ENCODE measurements at regions not wholly inside any gene's neighbourhood (a gene's known extent, or its start where the extent isn't known, plus 50 kb on each side); places are given as distances from the start of the nearest gene placed in this dataset.

DNA sequence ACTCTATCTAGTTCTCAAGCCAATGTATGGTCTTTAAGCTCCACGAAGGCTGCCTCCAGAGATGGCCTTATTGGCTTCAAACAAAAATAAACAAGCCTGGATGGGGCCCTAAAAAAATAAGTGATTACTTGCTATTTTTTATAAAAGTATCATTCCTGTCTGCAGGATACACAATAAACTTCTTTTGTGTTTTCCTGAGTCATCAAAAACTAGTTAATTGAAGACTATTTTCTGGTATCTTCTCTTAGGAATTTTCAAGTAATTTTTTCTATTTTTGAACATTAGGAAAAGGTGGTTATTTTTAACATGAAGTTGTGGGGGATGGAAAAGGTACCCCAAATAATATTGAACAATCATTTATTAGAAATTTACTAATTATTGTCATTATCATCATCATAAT is 213.1 kb upstream of the DYNLRB2 start:
- no peaks in the 10 kb centered on the region for H3K36me3 ChIP-seq
- no peaks in the 10 kb centered on the region for H3K9me3 ChIP-seq
- ATAC-seq, result no peak
- no peaks in the 10 kb centered on the region for H3K4me1 ChIP-seq
- no peak overlapping the region for H3K27ac ChIP-seq
- WGBS, 2 donors (ENCODE audit: low coverage in 1 of 2), result 29 to 67% methylated on average over 1 of the region's 1 CpG
- TF ChIP-seq POLR2A (IDR thresholded peaks at IDR 0.05) (no peak), POLR2AphosphoS5 (IDR thresholded peaks at IDR 0.05) (no peak), EP300 (IDR thresholded peaks at IDR 0.05) (no peak)
- TF ChIP-seq, protein P1, sequence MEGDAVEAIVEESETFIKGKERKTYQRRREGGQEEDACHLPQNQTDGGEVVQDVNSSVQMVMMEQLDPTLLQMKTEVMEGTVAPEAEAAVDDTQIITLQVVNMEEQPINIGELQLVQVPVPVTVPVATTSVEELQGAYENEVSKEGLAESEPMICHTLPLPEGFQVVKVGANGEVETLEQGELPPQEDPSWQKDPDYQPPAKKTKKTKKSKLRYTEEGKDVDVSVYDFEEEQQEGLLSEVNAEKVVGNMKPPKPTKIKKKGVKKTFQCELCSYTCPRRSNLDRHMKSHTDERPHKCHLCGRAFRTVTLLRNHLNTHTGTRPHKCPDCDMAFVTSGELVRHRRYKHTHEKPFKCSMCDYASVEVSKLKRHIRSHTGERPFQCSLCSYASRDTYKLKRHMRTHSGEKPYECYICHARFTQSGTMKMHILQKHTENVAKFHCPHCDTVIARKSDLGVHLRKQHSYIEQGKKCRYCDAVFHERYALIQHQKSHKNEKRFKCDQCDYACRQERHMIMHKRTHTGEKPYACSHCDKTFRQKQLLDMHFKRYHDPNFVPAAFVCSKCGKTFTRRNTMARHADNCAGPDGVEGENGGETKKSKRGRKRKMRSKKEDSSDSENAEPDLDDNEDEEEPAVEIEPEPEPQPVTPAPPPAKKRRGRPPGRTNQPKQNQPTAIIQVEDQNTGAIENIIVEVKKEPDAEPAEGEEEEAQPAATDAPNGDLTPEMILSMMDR (IDR thresholded peaks at IDR 0.05), result no peak
- H3K27me3 ChIP-seq, result no peaks in the 10 kb centered on the region
- H3K4me3 ChIP-seq, result no peak overlapping the region

DNA sequence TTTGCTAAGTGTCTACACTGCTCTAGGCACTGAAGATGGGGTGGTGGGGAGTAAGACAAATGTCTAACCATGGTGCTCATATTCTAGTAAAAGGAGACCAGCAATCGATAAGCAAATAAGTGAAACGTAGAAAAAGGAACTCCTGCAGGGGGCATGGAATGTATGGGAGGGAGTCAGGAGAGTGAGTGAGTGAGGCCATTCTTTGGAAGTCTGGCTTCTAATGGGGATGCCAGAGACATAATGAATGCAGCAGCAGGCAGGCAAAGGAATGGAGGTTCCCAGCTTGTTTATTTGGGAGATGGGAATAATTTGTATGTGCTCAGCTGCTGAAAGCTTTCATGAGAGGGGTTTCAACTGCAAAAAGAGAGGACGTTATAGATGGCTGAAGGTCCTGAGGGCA is 216.4 kb upstream of the DYNLRB2 start:
- TF ChIP-seq, protein P1 (IDR thresholded peaks at IDR 0.05), result no peak
- TF ChIP-seq POLR2A (IDR thresholded peaks at IDR 0.05) (no peak), POLR2AphosphoS5 (IDR thresholded peaks at IDR 0.05) (no peak), EP300 (IDR thresholded peaks at IDR 0.05) (no peak)
- H3K4me1 ChIP-seq, result no peaks in the 10 kb centered on the region
- H3K36me3 ChIP-seq, result no peaks in the 10 kb centered on the region
- 67 to 68% methylated on average over 3 of the region's 3 CpGs for WGBS, 2 donors (ENCODE audit: low coverage in 1 of 2)
- H3K4me3 ChIP-seq, result no peak overlapping the region
- no peaks in the 10 kb centered on the region for H3K27me3 ChIP-seq
- no peaks in the 10 kb centered on the region for H3K9me3 ChIP-seq
- no peak overlapping the region for H3K27ac ChIP-seq
- ATAC-seq, result no peak

GRCh38 chr16:80323808-80324195 is 217.0 kb upstream of the DYNLRB2 start:
- TF ChIP-seq POLR2A (IDR thresholded peaks at IDR 0.05), result no peak
- no peak for TF ChIP-seq POLR2AphosphoS5 (IDR thresholded peaks at IDR 0.05)
- no peak for TF ChIP-seq EP300 (IDR thresholded peaks at IDR 0.05)
- TF ChIP-seq, protein P1 (IDR thresholded peaks at IDR 0.05), result no peak
- Histone ChIP-seq H3K4me1 (no peaks in the 10 kb centered on the region), H3K9me3 (no peaks in the 10 kb centered on the region), H3K27me3 (no peaks in the 10 kb centered on the region), H3K27ac (no peak overlapping the region), H3K4me3 (no peak overlapping the region), H3K36me3 (no peaks in the 10 kb centered on the region)
- WGBS, 2 donors (ENCODE audit: low coverage in 1 of 2), result 67 to 72% methylated on average over 1 to 3 of the region's 3 CpGs
- ATAC-seq, result no peak

DNA sequence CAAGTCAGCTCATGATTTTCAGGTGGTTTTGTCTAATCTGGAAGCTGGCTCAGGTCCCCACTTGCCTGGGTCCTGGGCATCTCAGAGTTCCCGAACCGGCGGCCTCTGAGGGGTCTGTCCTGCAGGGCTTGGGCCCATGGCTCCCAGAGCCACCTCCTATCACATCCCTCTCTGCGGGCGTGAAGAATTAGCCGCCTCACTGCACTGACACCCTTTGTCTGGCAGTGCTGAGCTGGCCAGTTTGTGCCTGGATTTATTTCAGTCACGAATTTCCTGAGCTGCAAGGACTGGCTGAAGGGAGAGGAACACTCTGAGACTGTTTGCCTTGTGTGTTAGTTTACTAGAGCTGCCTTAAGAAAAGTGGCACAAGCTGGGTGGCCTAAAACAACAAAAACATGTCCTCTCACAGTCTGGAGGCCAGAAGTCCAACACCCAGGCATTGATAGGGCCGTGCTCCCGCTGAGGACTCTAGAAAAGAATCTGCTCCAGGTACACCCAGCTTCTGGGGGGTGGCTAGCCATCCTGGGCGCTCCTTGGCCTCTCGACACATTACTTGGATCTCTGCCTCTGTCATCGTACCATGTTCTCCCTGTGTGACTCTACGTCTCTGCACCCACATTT is 217.5 kb upstream of the DYNLRB2 start:
- no peak for ATAC-seq
- no peak overlapping the region for H3K4me3 ChIP-seq
- no peaks in the 10 kb centered on the region for H3K4me1 ChIP-seq
- no peaks in the 10 kb centered on the region for H3K27me3 ChIP-seq
- no peak overlapping the region for H3K27ac ChIP-seq
- no peaks in the 10 kb centered on the region for H3K9me3 ChIP-seq
- WGBS, 2 donors (ENCODE audit: low coverage in 1 of 2), result 82 to 88% methylated on average over 2 to 13 of the region's 13 CpGs
- H3K36me3 ChIP-seq, result no peaks in the 10 kb centered on the region
- TF ChIP-seq, protein P1 (IDR thresholded peaks at IDR 0.05), result no peak
- TF ChIP-seq POLR2A (IDR thresholded peaks at IDR 0.05) (no peak), EP300 (IDR thresholded peaks at IDR 0.05) (no peak), POLR2AphosphoS5 (IDR thresholded peaks at IDR 0.05) (no peak)

GRCh38 chr16:80319181-80319580 is 221.6 kb upstream of the DYNLRB2 start:
- Histone ChIP-seq H3K9me3 (peaks cover 0 to 6% (median 0%) of the 10 kb centered on the region in 3 donors), H3K4me1 (no peaks in the 10 kb centered on the region), H3K36me3 (no peaks in the 10 kb centered on the region), H3K27ac (no peak overlapping the region), H3K4me3 (no peak overlapping the region), H3K27me3 (peaks cover 5% of the 10 kb centered on the region)
- TF ChIP-seq POLR2AphosphoS5 (IDR thresholded peaks at IDR 0.05) (no peak), POLR2A (IDR thresholded peaks at IDR 0.05) (no peak), EP300 (IDR thresholded peaks at IDR 0.05) (no peak)
- TF ChIP-seq, protein P1 (IDR thresholded peaks at IDR 0.05), result no peak
- WGBS, 2 donors (ENCODE audit: low coverage in 1 of 2), result no CpG with 5 or more reads among the region's 3 CpGs
- no peak for ATAC-seq
